Testis (tissue), 2 donors: ENCODE measurements at regions not wholly inside any gene's neighbourhood (a gene's known extent, or its start where the extent isn't known, plus 50 kb on each side); places are given as distances from the start of the nearest gene placed in this dataset.

Experiments used
- DNase-seq: peaks from one replicate; pipeline ENCODE4 v3.0.0-alpha.2; 2019
- H3K27ac ChIP-seq, 2 donors: fragments of 200-600 bp; sonication (generic); one replicate each; pipeline ENCODE4 v1.5.1; 2019
- H3K27me3 ChIP-seq: fragments of 200-600 bp; sonication (generic); one replicate; pipeline ENCODE4 v1.5.1; 2019
- H3K36me3 ChIP-seq: fragments of 200-600 bp; sonication (generic); one replicate; pipeline ENCODE4 v1.5.1; 2017; ENCODE audit warnings: low read depth; ENCODE audit errors: missing control alignments
- H3K4me1 ChIP-seq: fragments of 200-600 bp; sonication (generic); one replicate; pipeline ENCODE4 v1.5.1; 2019
- H3K4me3 ChIP-seq, 2 donors: fragments of 200-600 bp; sonication (generic); one replicate each; pipeline ENCODE4 v1.5.1; 2017 to 2019
- H3K9me3 ChIP-seq: fragments of 200-600 bp; sonication (generic); one replicate; pipeline ENCODE4 v1.5.1; 2017
- POLR2A ChIP-seq: fragments of 450-650 bp; IDR thresholded peaks from one replicate; pipeline ENCODE4 v1.6.1; 2017; ENCODE audit warnings: antibody characterized with exemption, mild to moderate bottlenecking, moderate library complexity
- WGBS, 2 donors: methylation state at CpG; one replicate each; pipeline ENCODE4 v1.1.5; 2018; 5-methylcytosine and 5-hydroxymethylcytosine counted together
- intact Hi-C: fragments of 100-400 bp; cut with DNase I; formaldehyde crosslinking; loops from one replicate; pipeline ENCODE4 v1.15.1; 2023; ENCODE audit warnings: low total_unique reads
- TF ChIP-seq, protein P1 (sequence below), 3 experiments: fragments of 450-650 bp in 2 of 3; fragments of 200-600 bp in 1 of 3; sonication (generic) in 1 of 3; IDR thresholded peaks; one replicate each; pipeline ENCODE4 v1.5.1; 2016 to 2019; ENCODE audit warnings: antibody characterized with exemption in 3 of 3, mild to moderate bottlenecking in 2 of 3, moderate library complexity in 1 of 3

DNA sequence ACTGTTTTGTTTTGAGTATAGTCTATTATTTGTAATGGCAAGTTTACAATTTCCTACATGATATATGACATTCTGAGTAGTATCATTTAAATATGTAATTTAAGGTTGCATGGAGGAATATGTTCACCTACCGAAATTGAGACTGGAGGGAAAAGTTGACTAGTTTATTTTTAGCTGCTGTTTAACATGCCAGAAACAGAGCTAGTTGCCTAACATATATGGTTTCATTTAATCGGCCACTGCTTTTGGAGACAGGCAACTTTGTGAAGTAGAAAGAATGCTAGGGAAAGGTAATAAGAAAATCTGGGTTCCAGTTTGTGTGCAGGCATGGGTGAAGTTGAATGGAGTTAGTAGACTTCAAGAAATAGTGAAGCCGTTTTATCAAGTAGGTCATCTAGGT lies 342.1 kb upstream of the CBLB start:
- intact Hi-C loops: no loop called here
- Histone ChIP-seq H3K4me1 (no peaks in the 10 kb centered on the region), H3K4me3 (no peak overlapping the region), H3K36me3 (no peaks in the 10 kb centered on the region), H3K9me3 (no peaks in the 10 kb centered on the region), H3K27me3 (no peaks in the 10 kb centered on the region), H3K27ac (no peak overlapping the region)
- 88 to 92% methylated on average over 3 of the region's 3 CpGs for WGBS, 2 donors
- TF ChIP-seq POLR2A: no peak
- DNase-seq: no peak

DNA sequence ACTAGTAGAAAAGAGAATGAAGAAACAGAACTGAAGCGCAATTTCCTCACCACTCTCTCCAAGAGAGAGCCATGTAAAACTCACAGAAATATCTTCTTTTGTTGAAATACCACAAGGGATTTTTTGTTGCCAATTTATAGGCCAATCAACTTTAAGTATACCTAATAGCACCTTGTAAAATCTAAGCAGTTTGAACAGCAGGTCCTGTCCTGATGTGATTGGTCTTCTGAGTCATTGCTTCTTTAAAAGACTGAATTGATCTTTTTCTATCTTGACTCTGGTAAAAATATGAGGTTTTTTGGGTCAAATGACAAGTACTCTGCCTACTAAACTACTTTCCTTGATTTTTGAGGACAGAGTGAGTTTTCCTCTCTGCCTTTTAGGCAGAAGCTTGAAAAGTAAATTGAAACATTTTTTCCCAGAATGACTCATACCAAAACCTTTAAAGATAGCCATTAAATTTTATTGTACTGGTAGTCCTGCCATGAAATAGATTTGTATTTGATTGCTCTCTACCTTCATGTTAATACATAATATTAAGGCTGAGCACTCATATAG lies 343.9 kb upstream of the CBLB start:
- H3K9me3 ChIP-seq: no peaks in the 10 kb centered on the region
- H3K4me1 ChIP-seq: no peaks in the 10 kb centered on the region
- H3K4me3 ChIP-seq: no peak overlapping the region
- no peak for DNase-seq
- H3K27ac ChIP-seq: no peak overlapping the region
- WGBS, 2 donors: 91 to 93% methylated on average over 1 of the region's 1 CpG
- no peaks in the 10 kb centered on the region for H3K27me3 ChIP-seq
- H3K36me3 ChIP-seq: no peaks in the 10 kb centered on the region
- intact Hi-C loops: no loop called here
- TF ChIP-seq, protein P1, sequence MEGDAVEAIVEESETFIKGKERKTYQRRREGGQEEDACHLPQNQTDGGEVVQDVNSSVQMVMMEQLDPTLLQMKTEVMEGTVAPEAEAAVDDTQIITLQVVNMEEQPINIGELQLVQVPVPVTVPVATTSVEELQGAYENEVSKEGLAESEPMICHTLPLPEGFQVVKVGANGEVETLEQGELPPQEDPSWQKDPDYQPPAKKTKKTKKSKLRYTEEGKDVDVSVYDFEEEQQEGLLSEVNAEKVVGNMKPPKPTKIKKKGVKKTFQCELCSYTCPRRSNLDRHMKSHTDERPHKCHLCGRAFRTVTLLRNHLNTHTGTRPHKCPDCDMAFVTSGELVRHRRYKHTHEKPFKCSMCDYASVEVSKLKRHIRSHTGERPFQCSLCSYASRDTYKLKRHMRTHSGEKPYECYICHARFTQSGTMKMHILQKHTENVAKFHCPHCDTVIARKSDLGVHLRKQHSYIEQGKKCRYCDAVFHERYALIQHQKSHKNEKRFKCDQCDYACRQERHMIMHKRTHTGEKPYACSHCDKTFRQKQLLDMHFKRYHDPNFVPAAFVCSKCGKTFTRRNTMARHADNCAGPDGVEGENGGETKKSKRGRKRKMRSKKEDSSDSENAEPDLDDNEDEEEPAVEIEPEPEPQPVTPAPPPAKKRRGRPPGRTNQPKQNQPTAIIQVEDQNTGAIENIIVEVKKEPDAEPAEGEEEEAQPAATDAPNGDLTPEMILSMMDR (IDR thresholded peaks at IDR 0.05): no peak
- no peak for TF ChIP-seq POLR2A

DNA sequence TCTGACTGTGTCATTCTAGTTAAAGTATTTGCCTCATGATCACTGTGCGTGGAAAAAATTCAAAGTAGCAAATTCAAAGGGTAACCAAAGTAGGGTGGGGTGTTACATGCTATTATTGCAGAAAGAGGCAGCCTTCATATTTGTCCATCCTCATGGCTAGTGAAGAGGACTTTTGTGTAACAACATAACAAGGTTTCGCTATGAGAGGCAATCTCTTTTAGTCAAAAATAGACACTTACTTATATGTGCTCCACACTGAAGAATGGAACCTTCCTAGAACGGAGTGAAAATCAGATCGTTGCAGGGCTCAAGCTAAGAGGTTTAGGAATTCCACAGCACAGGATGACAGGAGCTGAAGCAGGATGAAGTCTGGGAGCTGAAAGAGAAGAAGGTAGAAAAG lies 345.1 kb upstream of the CBLB start:
- H3K36me3 ChIP-seq: no peaks in the 10 kb centered on the region
- no peak overlapping the region for H3K4me3 ChIP-seq
- DNase-seq: no peak
- 74 to 90% methylated on average over 4 of the region's 4 CpGs for WGBS, 2 donors
- H3K27ac ChIP-seq: no peak overlapping the region
- no peak for TF ChIP-seq POLR2A
- TF ChIP-seq, protein P1 (IDR thresholded peaks at IDR 0.05): no peak
- H3K27me3 ChIP-seq: no peaks in the 10 kb centered on the region
- intact Hi-C loops: no loop called here
- no peaks in the 10 kb centered on the region for H3K9me3 ChIP-seq
- no peaks in the 10 kb centered on the region for H3K4me1 ChIP-seq

DNA sequence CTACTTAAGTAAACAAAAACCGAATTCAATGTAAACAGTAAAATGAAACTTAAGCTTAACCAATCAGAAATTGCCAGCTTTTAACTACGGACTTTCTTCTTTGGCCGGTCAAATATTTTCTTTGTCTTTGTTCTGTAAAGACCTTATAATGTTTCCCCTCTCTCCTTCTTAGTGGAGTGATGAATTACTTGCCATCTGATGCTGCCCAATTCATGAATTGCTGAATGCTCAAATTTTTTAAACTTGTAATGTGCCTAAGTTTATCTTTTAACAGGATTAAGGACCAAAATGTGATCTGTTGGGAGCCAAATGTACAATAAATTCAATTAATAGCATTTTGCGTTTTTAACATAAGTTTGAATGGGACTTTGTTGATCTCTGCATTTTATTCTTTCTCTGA lies 345.8 kb upstream of the CBLB start:
- H3K27me3 ChIP-seq: no peaks in the 10 kb centered on the region
- no peak overlapping the region for H3K27ac ChIP-seq
- no peaks in the 10 kb centered on the region for H3K9me3 ChIP-seq
- 86 to 90% methylated on average over 4 of the region's 4 CpGs for WGBS, 2 donors
- no peak overlapping the region for H3K4me3 ChIP-seq
- intact Hi-C loops: no loop called here
- no peaks in the 10 kb centered on the region for H3K4me1 ChIP-seq
- no peak for TF ChIP-seq POLR2A
- TF ChIP-seq, protein P1 (IDR thresholded peaks at IDR 0.05): no peak
- H3K36me3 ChIP-seq: no peaks in the 10 kb centered on the region
- no peak for DNase-seq

DNA sequence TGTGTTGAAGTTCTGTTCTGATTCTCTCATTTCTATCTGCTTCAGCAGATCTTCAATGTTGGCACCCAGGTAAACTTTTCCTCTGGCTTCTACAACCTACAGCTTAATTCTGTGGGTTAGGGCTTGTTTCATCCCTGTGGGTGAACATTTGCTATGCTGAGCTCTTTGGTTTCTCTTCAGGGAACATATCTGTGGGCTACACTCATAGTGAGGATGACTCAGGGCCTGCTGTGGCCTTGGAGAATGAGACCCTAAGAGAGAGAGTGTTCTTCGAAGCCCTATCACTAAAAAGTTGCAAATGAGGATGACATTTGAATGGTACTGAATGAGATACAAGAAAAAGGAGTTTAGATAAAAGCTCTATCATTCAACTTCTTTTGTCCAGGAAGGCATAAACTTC lies 346.2 kb upstream of the CBLB start:
- intact Hi-C loops: no loop called here
- no peak overlapping the region for H3K4me3 ChIP-seq
- WGBS, 2 donors: 47 to 71% methylated on average over 1 of the region's 1 CpG
- no peaks in the 10 kb centered on the region for H3K4me1 ChIP-seq
- no peak for DNase-seq
- H3K27ac ChIP-seq: no peak overlapping the region
- TF ChIP-seq, protein P1 (IDR thresholded peaks at IDR 0.05): no peak
- no peak for TF ChIP-seq POLR2A
- H3K9me3 ChIP-seq: no peaks in the 10 kb centered on the region
- H3K27me3 ChIP-seq: no peaks in the 10 kb centered on the region
- H3K36me3 ChIP-seq: no peaks in the 10 kb centered on the region
